Loucy (cell line): ENCODE measurements at regions not wholly inside any gene's neighbourhood (a gene's known extent, or its start where the extent isn't known, plus 50 kb on each side); places are given as distances from the start of the nearest gene placed in this dataset.
"Not testable (repeated sequence)": the region's sequence is repeated elsewhere in the genome, so short reads cannot be mapped to it uniquely, and the experiment has no call there.

Experiments used
- H2AFZ ChIP-seq: fragments of 200-600 bp; sonication (generic); 2 replicates; pipeline ENCODE4 v1.6.0; 2016; ENCODE audit warnings: antibody characterized with exemption, mild to moderate bottlenecking, low read length, moderate library complexity
- H3F3A ChIP-seq: fragments of 200-600 bp; 2 replicates; pipeline ENCODE4 v1.6.0; 2016; ENCODE audit warnings: antibody characterized with exemption, low read depth, mild to moderate bottlenecking
- H3K27me3 ChIP-seq: fragments of 200-600 bp; sonication (generic); 2 replicates; pipeline ENCODE4 v1.6.1; 2014; ENCODE audit warnings: low read length, mild to moderate bottlenecking; ENCODE audit not compliant: insufficient read depth, poor library complexity, severe bottlenecking
- H3K36me3 ChIP-seq: fragments of 200-600 bp; sonication (generic); 2 replicates; pipeline ENCODE4 v1.6.1; 2016; ENCODE audit warnings: low read length; ENCODE audit not compliant: insufficient read depth
- H3K4me1 ChIP-seq: fragments of 200-600 bp; sonication (generic); 2 replicates; pipeline ENCODE4 v1.5.1; 2014; ENCODE audit warnings: low read length, mild to moderate bottlenecking; ENCODE audit not compliant: insufficient read depth, poor library complexity, severe bottlenecking
- H3K4me2 ChIP-seq: fragments of 200-600 bp; sonication (generic); 2 replicates; pipeline ENCODE4 v1.6.0; 2014; ENCODE audit warnings: antibody characterized with exemption, low read length, low read depth, mild to moderate bottlenecking; ENCODE audit not compliant: poor library complexity, severe bottlenecking
- H3K4me3 ChIP-seq: fragments of 200-600 bp; sonication (generic); 2 replicates; pipeline ENCODE4 v1.5.1; 2014; ENCODE audit warnings: low read length, mild to moderate bottlenecking, mixed read lengths; ENCODE audit not compliant: poor library complexity, severe bottlenecking
- H3K79me2 ChIP-seq: fragments of 200-600 bp; sonication (generic); 2 replicates; pipeline ENCODE4 v1.6.1; 2014; ENCODE audit warnings: low read length; ENCODE audit not compliant: insufficient read depth
- H3K9ac ChIP-seq: fragments of 200-600 bp; sonication (generic); 2 replicates; pipeline ENCODE4 v1.6.0; 2014; ENCODE audit warnings: mild to moderate bottlenecking, low read depth, low read length, moderate library complexity; ENCODE audit not compliant: poor library complexity, severe bottlenecking
- H3K9me2 ChIP-seq: fragments of 200-600 bp; sonication (generic); replicated peaks from 2 replicates; pipeline ENCODE4 v1.6.1; 2016; ENCODE audit warnings: low read depth, low read length, mixed read lengths
- H3K9me3 ChIP-seq: fragments of 200-600 bp; sonication (generic); 2 replicates; pipeline ENCODE4 v1.6.1; 2014; ENCODE audit warnings: mild to moderate bottlenecking, antibody characterized with exemption, low read length, low read depth; ENCODE audit not compliant: insufficient read depth
- H4K20me1 ChIP-seq: fragments of 200-600 bp; sonication (generic); 2 replicates; pipeline ENCODE4 v1.6.0; 2014; ENCODE audit warnings: antibody characterized with exemption, low read length, mild to moderate bottlenecking; ENCODE audit not compliant: insufficient read depth, poor library complexity, severe bottlenecking
- CTCF ChIP-seq: fragments of 200-600 bp; sonication (generic); conservative IDR thresholded peaks from 2 replicates; pipeline ENCODE4 v1.5.1; 2014; ENCODE audit warnings: mild to moderate bottlenecking, antibody characterized with exemption, low read length
- EZH2phosphoT487 ChIP-seq: fragments of 200-600 bp; IDR thresholded peaks from 2 replicates; pipeline ENCODE4 v1.6.1; 2018; ENCODE audit warnings: antibody characterized with exemption, mild to moderate bottlenecking, moderate library complexity, borderline replicate concordance

GRCh38 chr7:156376317-156376716, 264.3 kb upstream of the RNF32 start:
- Histone ChIP-seq H3K27me3 (no peaks in the 10 kb centered on the region), H3K9ac (no peak overlapping the region), H3K4me3 (no peak overlapping the region), H4K20me1 (no peaks in the 10 kb centered on the region), H3K79me2 (no peaks in the 10 kb centered on the region), H3K9me3 (no peaks in the 10 kb centered on the region; the same call in 1 of the 2 replicates), H3K4me1 (no peaks in the 10 kb centered on the region), H2AFZ (no peak overlapping the region), H3K9me2 (no peaks in the 10 kb centered on the region), H3F3A (no peaks in the 10 kb centered on the region), H3K36me3 (no peaks in the 10 kb centered on the region), H3K4me2 (no peak overlapping the region)
- TF ChIP-seq CTCF (no peak), EZH2phosphoT487 (no peak)

GRCh38 chr7:156374335-156374734, 266.2 kb upstream of the RNF32 start:
- Histone ChIP-seq H3K9ac (no peak overlapping the region), H3K4me2 (no peak overlapping the region), H3K36me3 (no peaks in the 10 kb centered on the region), H3K4me3 (no peak overlapping the region), H2AFZ (no peak overlapping the region), H3K27me3 (no peaks in the 10 kb centered on the region), H3K9me2 (no peaks in the 10 kb centered on the region), H3K4me1 (no peaks in the 10 kb centered on the region), H3F3A (no peaks in the 10 kb centered on the region), H3K9me3 (no peaks in the 10 kb centered on the region), H3K79me2 (no peaks in the 10 kb centered on the region), H4K20me1 (no peaks in the 10 kb centered on the region)
- no peak for TF ChIP-seq CTCF
- TF ChIP-seq EZH2phosphoT487, result no peak

GRCh38 chr7:156369929-156370328, 270.6 kb upstream of the RNF32 start:
- H3K4me2 ChIP-seq, H3K4me3 ChIP-seq, H3K79me2 ChIP-seq, H3K4me1 ChIP-seq, H4K20me1 ChIP-seq, H2AFZ ChIP-seq, H3F3A ChIP-seq, H3K9me3 ChIP-seq, H3K9me2 ChIP-seq, H3K9ac ChIP-seq, H3K27me3 ChIP-seq, H3K36me3 ChIP-seq: not testable (repeated sequence)

- TF ChIP-seq EZH2phosphoT487 (no peak), CTCF (no peak)
- Histone ChIP-seq H3F3A (no peaks in the 10 kb centered on the region), H3K4me3 (no peak overlapping the region), H3K4me2 (no peak overlapping the region), H3K36me3 (no peaks in the 10 kb centered on the region), H2AFZ (no peak overlapping the region), H3K27me3 (no peaks in the 10 kb centered on the region), H3K79me2 (no peaks in the 10 kb centered on the region), H3K9me2 (no peaks in the 10 kb centered on the region), H3K4me1 (no peaks in the 10 kb centered on the region), H3K9ac (no peak overlapping the region), H3K9me3 (no peaks in the 10 kb centered on the region), H4K20me1 (no peaks in the 10 kb centered on the region)
Measured at GRCh38 chr7:156368053-156368843, 272.3 kb upstream of the RNF32 start.
